ENCODE measurements at regions not wholly inside any gene's neighbourhood (a gene's known extent, or its start where the extent isn't known, plus 50 kb on each side); places are given as distances from the start of the nearest gene placed in this dataset.
"Not testable (repeated sequence)": the region's sequence is repeated elsewhere in the genome, so short reads cannot be mapped to it uniquely, and the experiment has no call there.

DNA sequence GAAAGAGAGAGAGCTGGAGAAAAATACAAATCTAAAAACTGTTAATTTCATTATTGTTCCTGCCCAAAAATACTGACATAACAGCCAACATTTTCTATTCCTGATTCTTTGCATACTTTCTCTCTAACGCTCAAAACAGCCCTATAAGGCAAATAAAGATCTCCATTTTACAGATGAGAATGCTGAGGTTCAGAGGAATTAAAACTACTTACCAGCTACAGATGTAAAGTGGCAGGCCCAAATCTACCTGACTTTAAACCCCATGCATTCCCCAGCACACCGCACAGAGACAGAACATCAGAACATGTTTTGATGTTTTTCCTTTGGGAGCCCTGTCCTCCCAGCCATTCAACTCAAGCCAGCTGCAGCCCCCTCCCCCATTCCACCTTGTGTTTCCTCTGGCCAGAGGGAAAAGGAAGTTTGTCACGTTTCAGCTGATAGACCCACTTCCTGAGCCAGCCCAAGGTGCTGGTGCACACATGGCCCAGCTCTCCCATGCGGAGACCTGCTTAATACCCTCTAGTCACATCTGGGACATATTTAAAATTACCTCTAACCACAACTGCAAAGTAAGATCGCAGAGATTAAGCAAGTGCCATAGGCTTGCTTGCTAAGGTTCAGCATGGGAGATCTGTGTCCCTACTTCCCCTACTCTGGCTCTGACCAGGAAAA, 133.1 kb upstream of the NFIA start:
- no peak for DNase-seq

DNA sequence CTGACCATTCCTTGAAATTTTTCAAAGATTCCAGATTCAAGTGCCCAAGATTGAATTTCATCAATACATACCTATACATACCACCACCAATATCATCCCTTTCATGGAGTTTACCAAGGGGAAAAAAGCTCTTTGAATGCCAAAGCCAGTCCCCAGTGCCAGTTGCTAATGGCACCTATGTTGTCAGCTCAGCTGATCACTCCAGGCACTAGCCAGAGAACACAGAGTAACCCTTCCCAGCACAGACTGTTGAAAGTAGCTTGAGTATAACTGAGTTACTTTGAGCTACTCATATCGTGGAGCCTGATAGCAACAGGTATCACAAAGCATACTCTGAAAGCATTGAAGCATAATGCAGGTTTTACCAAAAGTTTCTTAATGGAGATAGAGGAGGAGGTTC, 133.9 kb upstream of the NFIA start:
- no peak for DNase-seq

DNA sequence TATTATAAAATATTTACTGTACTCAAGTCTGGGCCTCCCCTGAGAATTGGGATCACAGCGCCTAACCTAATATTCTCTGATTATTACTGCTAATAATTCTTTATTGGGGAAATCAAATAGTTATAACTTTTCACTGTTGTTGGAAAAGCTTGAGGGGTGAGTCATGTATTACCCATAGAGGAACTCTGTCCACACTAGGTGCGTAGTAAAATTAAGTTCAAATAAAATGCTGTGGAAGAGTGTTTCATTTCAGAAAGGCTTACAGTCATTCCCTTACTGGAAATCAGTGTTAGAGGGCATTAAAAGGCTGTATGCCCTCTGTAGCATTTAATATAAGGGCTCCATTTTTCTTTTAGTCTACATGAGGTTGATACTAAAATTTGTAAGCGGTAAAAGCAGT, 135.0 kb upstream of the NFIA start:
- DNase-seq, result no peak

GRCh38 chr1:60942896-60943638, 139.3 kb upstream of the NFIA start:
- DNase-seq, result no peak

DNA sequence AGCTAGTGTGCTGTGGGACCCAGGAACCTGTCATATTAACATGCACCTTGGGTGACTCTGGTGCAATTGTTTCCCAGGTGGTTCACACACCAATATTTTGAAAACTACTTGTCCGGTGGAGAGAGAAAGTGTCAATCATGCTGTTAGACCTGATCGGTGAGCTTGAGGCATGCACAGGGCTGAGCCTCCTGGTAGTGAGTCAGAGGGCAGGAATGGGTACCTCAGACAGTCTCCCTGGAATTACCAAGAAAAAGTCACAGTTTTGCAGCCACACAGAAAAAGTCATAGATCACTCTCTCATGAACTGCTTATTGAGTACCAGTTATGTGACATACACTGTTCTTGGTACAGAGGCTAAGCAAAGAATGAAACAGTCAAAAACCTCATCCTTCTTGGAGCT, 140.1 kb upstream of the NFIA start:
- no peak for DNase-seq

DNA sequence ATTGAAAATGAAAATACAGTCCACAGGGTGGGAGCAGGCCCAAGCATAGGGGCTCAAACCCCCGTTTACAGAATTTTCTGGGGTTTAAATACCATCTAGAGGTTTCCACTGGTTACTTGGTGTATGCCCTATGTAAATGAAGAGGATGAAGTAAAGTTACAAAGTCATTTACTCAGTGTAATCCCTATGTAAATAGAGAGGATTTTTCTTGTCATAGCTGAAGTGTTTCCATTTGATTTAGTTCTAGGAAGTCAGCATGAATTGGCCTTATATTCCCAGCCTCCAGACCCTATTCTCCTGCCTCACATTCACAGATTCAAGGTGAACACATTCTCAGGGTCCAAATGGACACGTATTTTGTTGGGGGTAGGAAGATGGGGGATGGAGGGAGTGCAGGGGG, 141.7 kb upstream of the NFIA start:
- not testable (repeated sequence) for DNase-seq

- no peak for DNase-seq
Observed at GRCh38 chr1:60937720-60938119, 144.6 kb upstream of the NFIA start.

DNA sequence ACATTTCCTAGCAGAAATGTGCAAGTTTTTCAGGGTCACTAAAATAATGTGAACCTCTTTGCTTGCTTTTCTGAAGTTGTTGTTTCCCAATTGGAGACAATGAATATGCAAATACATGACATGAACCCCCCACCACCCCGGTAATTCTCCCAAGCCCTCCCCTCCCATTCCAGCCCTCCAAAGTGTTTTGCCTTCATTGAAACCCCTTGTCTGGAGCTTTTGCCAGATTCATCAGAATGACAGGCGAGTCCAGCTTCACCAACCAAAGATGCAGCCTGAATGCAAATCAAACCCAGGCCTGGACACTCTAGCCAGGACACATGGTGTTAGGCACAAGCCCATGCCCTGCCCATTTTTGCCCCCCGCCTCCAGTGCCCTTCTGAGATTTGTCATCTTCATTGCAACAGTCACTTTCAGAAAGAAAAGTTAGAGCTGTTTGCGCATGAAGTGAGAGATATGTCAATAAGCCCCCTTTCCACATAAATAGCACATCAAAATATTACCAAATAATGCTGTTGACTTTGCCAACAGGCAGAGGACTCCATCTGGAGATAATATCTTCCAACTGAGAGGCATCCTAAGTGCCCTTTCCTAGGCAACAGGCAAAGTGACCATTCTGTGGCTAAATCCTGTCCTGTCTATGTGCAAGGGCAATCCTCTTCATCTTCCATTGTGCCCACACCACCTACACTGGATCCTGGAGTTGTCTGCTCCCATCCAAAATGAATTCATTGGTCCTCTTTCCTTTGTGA, 145.6 kb upstream of the NFIA start:
- DNase-seq, result no peak

- DNase-seq, result no peak
Observed at GRCh38 chr1:60936163-60936562, 146.2 kb upstream of the NFIA start.

DNA sequence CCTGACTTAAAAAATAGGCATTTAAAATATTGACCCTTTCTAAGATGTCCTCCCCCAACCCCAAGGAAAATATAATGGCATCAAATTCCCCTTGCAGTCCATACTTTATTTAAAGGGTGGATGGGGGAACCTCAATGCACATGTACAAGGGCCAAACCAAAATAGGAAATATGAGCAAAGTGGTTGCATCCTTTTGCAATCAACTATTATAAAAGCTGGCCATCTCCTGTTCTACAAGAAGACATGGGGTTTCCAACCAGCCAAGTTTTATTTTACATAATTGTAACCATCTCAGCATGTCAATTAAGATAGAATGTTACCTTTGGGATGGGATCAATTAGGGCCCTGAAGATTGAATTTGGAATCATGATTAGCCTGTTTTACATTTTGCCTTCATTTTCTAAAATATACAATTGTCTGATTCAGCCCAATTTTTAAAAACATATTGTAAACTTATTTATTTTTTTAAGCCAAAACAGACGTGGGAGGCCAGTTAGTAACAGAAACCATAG, 146.7 kb upstream of the NFIA start:
- no peak for DNase-seq

- no peak for DNase-seq
Observed at GRCh38 chr1:60930130-60930529, 152.2 kb upstream of the NFIA start.

- DNase-seq, result no peak
Observed at GRCh38 chr1:60924964-60925798, 157.2 kb upstream of the NFIA start.

GRCh38 chr1:60924165-60924564, 158.2 kb upstream of the NFIA start:
- DNase-seq, result no peak

GRCh38 chr1:60923389-60924087, 158.8 kb upstream of the NFIA start:
- DNase-seq, result no peak

DNA sequence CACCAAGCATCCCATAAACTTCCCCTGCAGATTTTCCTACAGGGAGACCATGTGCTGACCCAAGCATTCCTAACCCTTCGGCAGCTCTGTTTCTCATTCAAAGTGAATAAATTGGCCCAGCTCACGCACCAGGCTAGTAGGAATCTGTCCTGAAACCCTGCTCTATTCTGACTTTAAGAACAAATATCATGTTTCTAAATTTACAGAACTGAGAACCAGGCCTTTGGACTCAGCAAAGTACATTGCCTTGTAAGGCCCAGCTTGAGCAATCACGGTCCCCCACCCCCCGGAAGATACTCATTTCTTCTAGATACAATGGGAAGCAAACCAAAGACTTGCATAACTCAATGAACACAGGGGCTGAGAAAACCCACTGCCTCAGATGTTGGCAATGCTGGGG, 160.1 kb upstream of the NFIA start:
- no peak for DNase-seq

DNA sequence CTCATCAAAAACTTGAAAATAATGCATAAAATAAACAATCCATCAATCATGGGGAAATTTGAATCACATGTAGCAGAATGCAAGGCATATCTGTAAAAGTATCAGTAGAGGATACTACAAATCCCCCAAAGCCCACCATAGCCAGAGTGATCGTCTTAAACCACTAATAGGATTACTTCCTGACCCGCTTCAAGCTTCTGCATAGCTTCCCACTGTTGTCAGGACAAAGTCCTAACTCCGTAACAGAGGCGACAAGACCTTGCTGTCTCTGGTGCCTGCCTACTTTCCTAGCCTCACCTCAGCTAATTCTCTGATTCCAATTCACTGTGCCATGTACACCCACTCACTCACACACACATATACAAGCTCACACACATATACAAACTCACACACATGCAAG, 161.2 kb upstream of the NFIA start:
- DNase-seq, result no peak

DNA sequence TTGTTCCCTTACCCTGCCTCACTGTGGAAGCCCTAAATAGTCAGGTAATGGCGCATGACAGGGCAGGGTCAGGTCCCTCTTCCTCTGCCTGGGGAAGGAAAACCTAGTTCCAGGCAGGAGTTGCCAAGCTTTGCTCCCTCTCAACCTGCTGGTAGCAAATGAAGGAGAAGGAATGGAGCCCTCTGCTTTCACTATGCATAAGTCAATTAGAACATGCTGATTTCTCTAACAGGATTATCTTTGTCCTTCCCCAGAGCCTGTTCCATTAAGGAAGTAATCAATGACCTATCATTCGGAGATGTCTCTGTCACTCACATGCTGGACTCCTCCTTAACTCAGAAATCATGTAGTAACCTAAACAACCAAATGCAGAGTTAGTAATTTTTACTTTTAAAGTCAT, 161.8 kb upstream of the NFIA start:
- DNase-seq, result no peak

GRCh38 chr1:60918867-60919266, 163.5 kb upstream of the NFIA start:
- DNase-seq, result no peak

- no peak for DNase-seq
Observed at GRCh38 chr1:60916906-60917305, 165.5 kb upstream of the NFIA start.

DNA sequence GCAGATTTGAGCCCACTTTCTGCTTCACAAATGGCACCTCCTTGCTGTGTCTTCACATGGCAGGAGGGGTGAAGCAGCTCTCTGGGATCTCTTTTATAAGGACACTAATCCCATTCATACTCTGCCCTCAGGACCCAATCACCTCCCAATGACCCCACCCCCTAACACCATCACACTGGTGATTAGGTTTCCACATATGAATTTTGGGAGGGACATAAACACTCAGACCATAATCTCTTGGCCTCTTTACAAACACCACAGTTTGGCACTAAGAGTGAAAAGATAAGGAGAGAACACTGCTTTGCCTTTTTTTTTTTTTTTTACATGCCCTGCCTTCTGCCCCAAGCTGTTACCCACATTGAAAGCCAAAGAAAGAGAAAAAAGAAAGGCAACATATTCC, 166.2 kb upstream of the NFIA start:
- DNase-seq, result no peak

DNA sequence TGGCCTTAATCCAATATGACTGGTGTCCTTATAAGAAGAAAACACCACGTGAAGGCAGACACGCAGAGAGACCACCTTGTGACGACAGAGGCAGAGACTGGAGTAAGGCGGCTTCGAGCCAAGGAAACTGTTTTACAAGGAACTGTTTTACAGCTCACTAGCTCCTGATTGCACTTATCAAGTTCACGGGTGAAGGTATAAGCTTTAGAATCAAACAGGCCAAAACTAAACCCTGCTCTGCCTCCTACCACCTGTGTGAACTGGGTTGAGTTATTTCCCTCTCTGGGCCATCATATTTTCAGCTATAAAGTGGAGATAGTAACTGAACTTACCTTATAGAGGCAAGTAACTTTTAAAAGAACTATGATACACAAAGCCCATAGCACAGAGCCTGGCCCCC, 166.9 kb upstream of the NFIA start:
- no peak for DNase-seq

- DNase-seq, result no peak
Observed at GRCh38 chr1:60914982-60915381, 167.4 kb upstream of the NFIA start.

Data from stimulated activated naive CD4-positive, alpha-beta T cell treated with Interleukin-2 at 50 U/mL for 16 hours (primary cell).